Peyer's patch (tissue), 4 donors: ENCODE measurements at regions not wholly inside any gene's neighbourhood (a gene's known extent, or its start where the extent isn't known, plus 50 kb on each side); places are given as distances from the start of the nearest gene placed in this dataset.

Source experiments
- POLR2A ChIP-seq, 2 donors: fragments of 450-650 bp; IDR thresholded peaks; one replicate each; pipeline ENCODE4 v1.5.1; 2017; ENCODE audit warnings: antibody characterized with exemption in 2 of 2, mild to moderate bottlenecking in 2 of 2, moderate library complexity in 2 of 2
- TF ChIP-seq, protein P1 (sequence below), 6 experiments: fragments of 450-650 bp in 4 of 6; fragments of 200-600 bp in 2 of 6; sonication (generic) in 1 of 6; IDR thresholded peaks; one replicate each; pipeline ENCODE4 v1.5.1; 2017 to 2019; ENCODE audit warnings: antibody characterized with exemption in 6 of 6, mild to moderate bottlenecking in 3 of 6, moderate library complexity in 1 of 6

DNA sequence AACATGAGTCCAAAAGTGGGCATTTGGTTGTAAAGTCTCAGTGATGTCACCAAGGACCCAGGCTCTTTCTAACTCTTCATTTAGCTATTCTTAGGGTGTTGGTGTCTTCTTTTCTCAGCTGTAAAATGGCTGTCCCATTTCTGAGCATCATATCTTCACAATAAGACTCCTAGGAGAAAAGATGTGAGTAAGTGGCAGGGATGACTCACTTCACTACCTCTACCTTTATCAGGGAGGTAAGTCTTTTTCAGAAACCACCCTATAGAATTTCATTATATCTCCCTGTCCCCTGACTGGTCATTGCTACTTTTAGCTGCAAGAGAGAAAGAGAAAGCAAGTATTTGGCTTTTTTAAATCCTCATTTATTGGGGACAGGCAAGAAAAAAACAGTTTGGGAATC, 300.2 kb upstream of the RBMS3 start:
- TF ChIP-seq, protein P1, sequence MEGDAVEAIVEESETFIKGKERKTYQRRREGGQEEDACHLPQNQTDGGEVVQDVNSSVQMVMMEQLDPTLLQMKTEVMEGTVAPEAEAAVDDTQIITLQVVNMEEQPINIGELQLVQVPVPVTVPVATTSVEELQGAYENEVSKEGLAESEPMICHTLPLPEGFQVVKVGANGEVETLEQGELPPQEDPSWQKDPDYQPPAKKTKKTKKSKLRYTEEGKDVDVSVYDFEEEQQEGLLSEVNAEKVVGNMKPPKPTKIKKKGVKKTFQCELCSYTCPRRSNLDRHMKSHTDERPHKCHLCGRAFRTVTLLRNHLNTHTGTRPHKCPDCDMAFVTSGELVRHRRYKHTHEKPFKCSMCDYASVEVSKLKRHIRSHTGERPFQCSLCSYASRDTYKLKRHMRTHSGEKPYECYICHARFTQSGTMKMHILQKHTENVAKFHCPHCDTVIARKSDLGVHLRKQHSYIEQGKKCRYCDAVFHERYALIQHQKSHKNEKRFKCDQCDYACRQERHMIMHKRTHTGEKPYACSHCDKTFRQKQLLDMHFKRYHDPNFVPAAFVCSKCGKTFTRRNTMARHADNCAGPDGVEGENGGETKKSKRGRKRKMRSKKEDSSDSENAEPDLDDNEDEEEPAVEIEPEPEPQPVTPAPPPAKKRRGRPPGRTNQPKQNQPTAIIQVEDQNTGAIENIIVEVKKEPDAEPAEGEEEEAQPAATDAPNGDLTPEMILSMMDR (IDR thresholded peaks at IDR 0.05), result no peak
- TF ChIP-seq POLR2A (IDR thresholded peaks at IDR 0.05), result no peak
